DOHH2 (cell line): ENCODE measurements at regions not wholly inside any gene's neighbourhood (a gene's known extent, or its start where the extent isn't known, plus 50 kb on each side); places are given as distances from the start of the nearest gene placed in this dataset.
"Not testable (repeated sequence)": the region's sequence is repeated elsewhere in the genome, so short reads cannot be mapped to it uniquely, and the experiment has no call there.

Experiments
- H3F3A ChIP-seq: fragments of 200-600 bp; sonication (generic), shearing (Covaris generic); 2 replicates; pipeline ENCODE4 v1.6.0; 2016; ENCODE audit warnings: antibody characterized with exemption, mild to moderate bottlenecking; ENCODE audit not compliant: control insufficient read depth, insufficient read depth
- H3K27ac ChIP-seq: fragments of 200-600 bp; sonication (generic); 2 replicates; pipeline ENCODE4 v1.5.1; 2014; ENCODE audit warnings: low read depth, mild to moderate bottlenecking, low read length, moderate library complexity
- H3K27me3 ChIP-seq: fragments of 200-600 bp; sonication (generic); 2 replicates; pipeline ENCODE4 v1.6.1; 2014; ENCODE audit warnings: mild to moderate bottlenecking, low read length, mixed read lengths; ENCODE audit not compliant: control insufficient read depth
- H3K36me3 ChIP-seq: fragments of 200-600 bp; sonication (generic); 2 replicates; pipeline ENCODE4 v1.6.1; 2014; ENCODE audit warnings: mild to moderate bottlenecking, low read length, moderate library complexity, mixed read lengths; ENCODE audit not compliant: control insufficient read depth
- H3K4me1 ChIP-seq: fragments of 200-600 bp; sonication (generic); 2 replicates; pipeline ENCODE4 v1.6.1; 2014; ENCODE audit warnings: mild to moderate bottlenecking, low read length, mixed read lengths; ENCODE audit not compliant: control insufficient read depth
- H3K4me2 ChIP-seq: fragments of 200-600 bp; sonication (generic); 2 replicates; pipeline ENCODE4 v1.6.0; 2014; ENCODE audit warnings: mild to moderate bottlenecking, low read length, moderate library complexity
- H3K4me3 ChIP-seq: fragments of 200-600 bp; sonication (generic); 2 replicates; pipeline ENCODE4 v1.5.1; 2014; ENCODE audit warnings: mild to moderate bottlenecking, low read length, mixed read lengths
- H3K79me2 ChIP-seq: fragments of 200-600 bp; sonication (generic); 2 replicates; pipeline ENCODE4 v1.6.1; 2014; ENCODE audit warnings: mild to moderate bottlenecking, low read length, mixed read lengths; ENCODE audit not compliant: control insufficient read depth
- H3K9me2 ChIP-seq: fragments of 200-600 bp; sonication (generic); replicated peaks from 2 replicates; pipeline ENCODE4 v1.6.1; 2014; ENCODE audit warnings: mild to moderate bottlenecking, low read length, mixed read lengths; ENCODE audit not compliant: control insufficient read depth
- H3K9me3 ChIP-seq: fragments of 200-600 bp; sonication (generic); 2 replicates; pipeline ENCODE4 v1.6.1; 2014; ENCODE audit warnings: antibody characterized with exemption, low read length, mixed read lengths; ENCODE audit not compliant: control insufficient read depth, insufficient read depth
- H4K20me1 ChIP-seq: fragments of 200-600 bp; sonication (generic); 2 replicates; pipeline ENCODE4 v1.6.0; 2014; ENCODE audit warnings: low read depth, mild to moderate bottlenecking, antibody characterized with exemption, low read length, moderate library complexity; ENCODE audit not compliant: control insufficient read depth, insufficient read depth
- EZH2phosphoT487 ChIP-seq: fragments of 200-600 bp; sonication (generic); IDR thresholded peaks from 2 replicates; pipeline ENCODE4 v1.6.1; 2017; ENCODE audit warnings: borderline replicate concordance, mild to moderate bottlenecking, antibody characterized with exemption, low read length, moderate library complexity, mixed read lengths
- TF ChIP-seq, protein P1 (sequence below): fragments of 200-600 bp; sonication (generic); IDR thresholded peaks from one replicate; pipeline ENCODE4 v1.5.1; 2014; ENCODE audit warnings: antibody characterized with exemption, mild to moderate bottlenecking, low read depth, low read length; ENCODE audit not compliant: poor library complexity, severe bottlenecking

DNA sequence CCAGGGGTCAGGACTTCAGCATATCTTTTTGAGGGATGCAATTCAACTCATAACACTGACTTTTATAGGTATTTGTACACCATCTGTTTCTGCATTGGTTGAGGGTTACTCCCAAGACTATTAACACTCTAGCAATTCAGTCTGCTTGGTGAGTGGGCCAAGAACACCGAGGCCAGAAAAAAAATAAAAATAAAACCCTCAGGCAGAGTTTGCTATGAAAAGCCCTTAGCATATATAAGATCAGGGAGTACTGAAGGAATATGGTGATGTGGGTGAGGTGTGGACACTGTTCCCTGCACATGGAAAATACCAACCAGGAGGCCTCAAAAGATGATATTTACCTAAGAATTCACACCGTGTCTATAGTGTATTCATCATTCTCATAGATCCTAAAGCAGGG, 383.2 kb upstream of the UBE2E3 start:
- no peak for TF ChIP-seq EZH2phosphoT487
- TF ChIP-seq, protein P1, sequence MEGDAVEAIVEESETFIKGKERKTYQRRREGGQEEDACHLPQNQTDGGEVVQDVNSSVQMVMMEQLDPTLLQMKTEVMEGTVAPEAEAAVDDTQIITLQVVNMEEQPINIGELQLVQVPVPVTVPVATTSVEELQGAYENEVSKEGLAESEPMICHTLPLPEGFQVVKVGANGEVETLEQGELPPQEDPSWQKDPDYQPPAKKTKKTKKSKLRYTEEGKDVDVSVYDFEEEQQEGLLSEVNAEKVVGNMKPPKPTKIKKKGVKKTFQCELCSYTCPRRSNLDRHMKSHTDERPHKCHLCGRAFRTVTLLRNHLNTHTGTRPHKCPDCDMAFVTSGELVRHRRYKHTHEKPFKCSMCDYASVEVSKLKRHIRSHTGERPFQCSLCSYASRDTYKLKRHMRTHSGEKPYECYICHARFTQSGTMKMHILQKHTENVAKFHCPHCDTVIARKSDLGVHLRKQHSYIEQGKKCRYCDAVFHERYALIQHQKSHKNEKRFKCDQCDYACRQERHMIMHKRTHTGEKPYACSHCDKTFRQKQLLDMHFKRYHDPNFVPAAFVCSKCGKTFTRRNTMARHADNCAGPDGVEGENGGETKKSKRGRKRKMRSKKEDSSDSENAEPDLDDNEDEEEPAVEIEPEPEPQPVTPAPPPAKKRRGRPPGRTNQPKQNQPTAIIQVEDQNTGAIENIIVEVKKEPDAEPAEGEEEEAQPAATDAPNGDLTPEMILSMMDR: no peak
- Histone ChIP-seq H3K36me3 (no peaks in the 10 kb centered on the region), H3K27ac (no peak overlapping the region), H3K9me3 (no peaks in the 10 kb centered on the region), H3K27me3 (no peaks in the 10 kb centered on the region), H3F3A (no peaks in the 10 kb centered on the region), H3K9me2 (no peaks in the 10 kb centered on the region), H3K4me3 (no peak overlapping the region), H3K4me1 (no peaks in the 10 kb centered on the region), H3K4me2 (no peak overlapping the region), H3K79me2 (no peaks in the 10 kb centered on the region), H4K20me1 (no peaks in the 10 kb centered on the region)

DNA sequence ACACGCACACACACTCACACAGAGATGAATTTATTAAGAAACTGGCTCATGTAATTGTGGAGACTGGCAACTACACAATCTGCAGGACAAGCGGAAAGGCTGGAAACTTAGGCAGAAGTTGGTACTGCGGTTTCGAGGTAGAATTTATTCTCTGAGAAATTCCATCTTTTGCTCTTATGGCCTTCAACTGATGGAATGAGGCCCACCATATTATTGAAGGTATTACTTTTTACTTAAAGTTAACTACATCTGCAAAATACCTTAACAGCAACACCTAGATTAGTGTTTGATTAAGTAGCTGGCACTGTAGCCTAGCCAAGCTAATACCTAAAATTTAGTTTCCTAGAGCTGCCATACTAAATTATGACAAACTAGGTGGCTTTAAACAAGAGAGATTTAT, 384.0 kb upstream of the UBE2E3 start:
- Histone ChIP-seq H4K20me1 (no peaks in the 10 kb centered on the region), H3K4me2 (no peak overlapping the region), H3K9me2 (no peaks in the 10 kb centered on the region), H3K27ac (no peak overlapping the region), H3F3A (no peaks in the 10 kb centered on the region), H3K4me1 (no peaks in the 10 kb centered on the region), H3K27me3 (no peaks in the 10 kb centered on the region), H3K9me3 (no peaks in the 10 kb centered on the region), H3K79me2 (no peaks in the 10 kb centered on the region), H3K36me3 (no peaks in the 10 kb centered on the region), H3K4me3 (no peak overlapping the region)
- TF ChIP-seq, protein P1: no peak
- no peak for TF ChIP-seq EZH2phosphoT487

DNA sequence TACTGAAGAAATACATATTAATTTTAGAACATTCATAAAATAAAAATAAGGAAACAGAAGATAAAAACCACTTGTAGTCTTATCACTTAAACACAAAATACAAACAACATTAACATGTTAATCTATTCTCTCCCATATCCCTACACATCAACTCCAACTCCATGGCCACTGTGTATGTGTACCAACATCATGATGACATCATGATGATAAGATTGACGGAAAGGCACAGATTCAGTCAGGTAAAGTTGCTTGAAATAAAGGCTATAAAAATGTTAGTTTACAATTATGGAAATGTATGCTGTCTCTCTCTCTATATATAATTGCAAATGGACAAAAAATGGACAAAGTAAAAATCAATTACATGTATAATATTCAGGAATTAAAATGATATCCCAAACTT, 388.5 kb upstream of the UBE2E3 start:
- Histone ChIP-seq H3K79me2 (no peaks in the 10 kb centered on the region), H3K36me3 (no peaks in the 10 kb centered on the region), H3K4me1 (no peaks in the 10 kb centered on the region), H3K27me3 (no peaks in the 10 kb centered on the region), H3K4me2 (no peak overlapping the region), H3K9me3 (no peaks in the 10 kb centered on the region), H4K20me1 (no peaks in the 10 kb centered on the region), H3K4me3 (no peak overlapping the region), H3K27ac (no peak overlapping the region), H3K9me2 (no peaks in the 10 kb centered on the region), H3F3A (no peaks in the 10 kb centered on the region)
- TF ChIP-seq, protein P1: no peak
- no peak for TF ChIP-seq EZH2phosphoT487

DNA sequence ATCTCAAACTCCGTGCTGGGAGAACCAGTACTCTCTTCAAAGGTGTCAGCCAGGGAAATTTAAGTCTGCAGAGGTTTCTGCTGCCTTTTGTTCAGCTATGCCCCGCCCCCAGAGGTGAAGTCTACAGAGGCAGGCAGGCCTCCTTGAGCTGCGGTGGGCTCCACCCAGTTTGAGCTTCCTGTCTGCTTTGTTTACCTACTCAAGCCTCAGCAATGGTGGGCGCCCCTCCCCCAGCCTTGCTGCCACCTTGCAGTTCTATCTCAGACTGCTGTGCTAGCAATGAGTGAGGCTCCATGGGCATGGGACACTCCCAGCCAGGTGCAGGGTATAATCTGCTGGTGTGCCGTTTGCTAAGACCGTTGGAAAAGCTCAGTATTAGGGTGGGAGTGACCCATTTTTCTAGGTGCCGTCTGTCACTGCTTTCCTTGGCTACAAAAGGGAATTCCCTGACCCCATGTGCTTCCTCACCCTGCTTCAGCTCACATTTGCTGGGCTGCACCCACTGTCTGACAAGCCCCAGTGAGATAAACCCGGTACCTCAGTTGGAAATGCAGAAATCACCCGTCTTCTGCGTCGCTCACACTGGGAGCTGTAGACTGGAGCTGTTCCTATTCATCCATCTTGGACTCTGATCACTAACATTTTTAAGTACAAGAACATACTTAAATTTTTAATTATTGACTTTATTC, 389.2 kb upstream of the UBE2E3 start:
- not testable (repeated sequence) for H3K4me2 ChIP-seq, H3K27me3 ChIP-seq, H3K79me2 ChIP-seq, H3K4me1 ChIP-seq, H3K27ac ChIP-seq, H3K9me2 ChIP-seq, H3K4me3 ChIP-seq, H3F3A ChIP-seq, H3K36me3 ChIP-seq, H3K9me3 ChIP-seq, H4K20me1 ChIP-seq
